Dedifferentiated amniotic fluid mesenchymal stem cell (primary cell): ENCODE measurements at regions not wholly inside any gene's neighbourhood (a gene's known extent, or its start where the extent isn't known, plus 50 kb on each side); places are given as distances from the start of the nearest gene placed in this dataset.

Experiments used
- DNase-seq: peaks from one replicate; pipeline ENCODE4 v3.0.0-alpha.2; 2016; ENCODE audit errors: extremely low spot score

DNA sequence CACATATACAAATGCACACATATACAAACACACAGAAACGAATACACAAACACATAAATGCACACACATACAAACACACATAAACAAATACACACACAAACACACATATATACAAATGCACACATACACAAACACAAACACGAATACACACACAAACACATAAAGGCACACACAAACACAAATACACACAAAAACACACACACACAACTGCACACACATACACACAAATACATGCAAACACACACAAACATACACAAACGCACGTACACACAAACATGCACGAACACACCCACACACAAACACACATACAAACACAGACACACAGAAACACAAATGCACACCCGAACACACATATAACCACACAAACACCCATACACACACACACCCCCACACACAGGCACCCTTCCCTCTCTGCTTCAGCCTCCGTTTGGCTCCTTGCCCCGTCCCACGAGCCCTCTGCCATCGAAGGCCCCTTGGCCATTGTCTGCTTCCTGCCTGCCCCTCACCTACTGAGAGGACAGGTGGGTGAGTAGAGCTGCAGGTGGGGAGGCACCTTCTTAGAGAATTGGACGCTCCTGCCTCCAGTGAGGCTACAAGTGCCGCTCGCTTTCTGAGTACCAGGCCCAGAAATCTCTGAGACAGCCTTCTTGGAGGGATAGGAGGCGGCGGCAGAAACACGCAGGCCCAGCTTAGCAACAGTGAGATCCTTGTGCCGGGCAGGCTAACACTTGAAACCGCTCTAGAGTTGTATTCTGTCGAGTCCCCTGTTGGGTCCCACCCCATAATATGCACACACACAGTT is 331.2 kb downstream of the FOXL1 start:
- DNase-seq: no peak

DNA sequence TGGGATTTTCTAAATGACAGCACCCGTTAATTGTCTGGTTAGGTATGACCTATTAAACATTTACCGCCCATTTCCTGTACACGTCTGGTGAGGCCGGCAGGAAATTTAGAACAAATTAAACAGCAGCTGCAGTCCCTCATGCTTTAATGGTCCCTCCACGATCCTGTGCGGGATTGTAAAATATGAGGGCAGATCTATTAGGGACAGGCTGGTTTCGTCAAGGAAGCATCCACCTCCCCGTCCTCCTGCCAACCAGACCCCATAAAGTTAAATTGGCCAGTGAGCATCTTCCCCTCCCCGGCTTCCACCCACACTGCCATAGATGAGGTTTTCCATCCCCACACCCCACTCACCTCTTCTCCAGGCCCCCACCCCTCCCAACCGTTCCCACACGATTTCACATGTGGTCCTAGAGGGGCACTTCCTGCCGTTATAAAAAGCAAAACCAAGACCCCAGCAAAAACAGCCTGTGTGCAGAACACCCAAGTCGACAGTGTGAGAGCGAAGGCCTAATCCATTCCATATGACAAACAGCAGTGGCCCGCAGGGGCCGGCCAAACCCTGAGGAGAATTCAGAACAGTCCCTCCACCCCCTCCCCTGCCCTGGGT is 331.9 kb downstream of the FOXL1 start:
- DNase-seq: no peak

DNA sequence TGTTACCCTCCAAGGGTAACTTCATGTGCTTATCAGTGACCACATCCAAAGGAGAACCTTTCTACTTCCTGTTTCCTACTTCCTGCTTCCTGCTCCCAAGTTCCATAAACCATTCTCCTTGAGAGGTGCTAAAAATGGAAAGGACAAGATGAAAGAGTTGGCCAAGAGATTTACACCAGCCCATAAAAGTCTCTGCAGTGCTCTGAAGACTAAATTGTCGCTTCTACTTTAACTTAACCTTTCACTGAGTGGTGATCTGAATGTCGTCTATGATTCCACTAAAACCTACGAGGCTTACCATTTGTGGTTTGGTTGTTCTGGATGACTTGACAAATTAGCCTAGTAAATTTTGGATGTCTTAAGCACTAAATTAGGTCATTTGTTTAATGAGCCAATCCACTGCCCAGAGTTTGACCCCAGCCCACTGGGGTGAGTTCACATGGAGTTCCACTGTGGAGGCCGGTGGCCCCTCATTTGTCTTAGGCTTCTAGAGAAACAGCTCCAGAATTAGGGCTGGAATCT is 333.1 kb downstream of the FOXL1 start:
- no peak for DNase-seq

GRCh38 chr16:86913886-86914285 is 335.5 kb downstream of the FOXL1 start:
- DNase-seq: no peak

GRCh38 chr16:86914876-86915717 is 336.7 kb downstream of the FOXL1 start:
- no peak for DNase-seq

- no peak for DNase-seq
Measured at GRCh38 chr16:86917471-86918365, 339.4 kb downstream of the FOXL1 start.

- no peak for DNase-seq
Measured at GRCh38 chr16:86918637-86919036, 340.3 kb downstream of the FOXL1 start.

DNA sequence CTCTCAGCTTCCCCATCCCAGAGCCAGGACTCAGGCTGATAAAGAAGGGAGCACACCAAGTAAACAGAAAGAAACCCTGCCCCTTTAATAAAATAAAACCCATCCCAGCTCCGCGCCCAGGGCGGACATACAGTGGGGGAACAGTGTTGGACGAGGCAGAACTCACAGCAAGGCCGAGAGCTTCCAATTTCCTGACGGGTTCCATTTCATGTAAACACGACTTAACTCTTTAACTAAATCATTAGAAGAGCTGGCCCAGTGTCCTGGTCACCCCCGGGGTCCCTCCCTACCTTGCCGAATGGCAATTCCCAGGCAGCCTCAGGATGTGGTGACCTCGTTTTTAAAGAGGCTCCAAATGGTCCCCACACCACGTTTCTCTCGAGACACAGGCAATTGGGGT is 340.7 kb downstream of the FOXL1 start:
- DNase-seq: no peak

DNA sequence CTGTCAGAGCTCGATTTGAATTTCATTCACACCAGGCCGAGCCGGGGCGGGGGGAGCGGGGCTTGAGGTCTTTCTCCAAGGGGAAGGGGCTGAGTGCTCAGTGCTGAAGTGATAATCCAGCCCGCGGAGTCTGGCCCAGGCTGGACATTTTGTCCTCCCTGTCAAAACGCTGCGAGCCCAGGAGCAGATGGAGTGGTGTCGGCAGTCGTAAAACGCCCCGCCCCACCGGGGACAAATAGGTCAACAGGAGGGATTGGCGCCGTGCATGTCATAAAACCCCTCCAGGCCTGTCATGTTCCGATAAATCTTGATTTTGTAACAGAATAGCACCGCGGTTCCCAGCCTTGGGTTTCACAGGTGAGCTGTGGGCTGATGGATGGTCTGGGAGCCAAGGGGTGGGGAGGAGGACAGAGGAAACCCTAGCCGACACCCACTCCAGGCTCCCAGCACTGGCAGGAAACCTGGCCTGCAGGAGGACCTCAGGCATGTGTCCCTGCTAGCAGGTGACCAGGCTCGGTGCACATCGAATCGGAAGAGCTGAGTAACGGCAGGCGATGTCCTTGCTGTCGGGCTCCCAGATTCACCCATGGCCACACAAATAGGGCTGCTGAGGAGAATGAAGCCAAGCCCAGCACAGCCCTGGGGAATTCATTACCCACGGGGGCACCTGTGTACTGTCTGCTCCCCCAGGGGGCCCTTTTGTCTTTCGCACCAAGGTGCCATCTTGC is 341.4 kb downstream of the FOXL1 start:
- no peak for DNase-seq

- DNase-seq: no peak
Measured at GRCh38 chr16:86921289-86921688, 342.9 kb downstream of the FOXL1 start.

DNA sequence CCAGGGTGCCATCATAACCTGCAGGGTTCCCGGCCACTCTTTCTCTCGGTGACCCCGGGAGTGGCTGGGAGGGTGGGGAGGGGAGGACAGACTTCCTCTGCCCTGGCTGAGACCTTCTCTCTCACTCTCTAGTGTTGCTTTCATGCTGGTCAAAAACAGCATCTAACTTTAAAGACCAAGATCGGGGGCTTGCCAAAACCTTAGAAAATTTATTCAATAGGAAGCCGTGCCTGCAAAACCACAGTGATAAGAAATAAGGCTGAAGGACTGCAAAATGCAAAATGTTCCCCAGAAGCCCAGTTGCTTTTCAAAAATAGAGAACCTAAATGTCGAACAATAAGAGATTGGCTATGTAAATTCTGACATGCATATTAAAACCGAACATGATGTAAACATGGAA is 344.0 kb downstream of the FOXL1 start:
- DNase-seq: no peak

DNA sequence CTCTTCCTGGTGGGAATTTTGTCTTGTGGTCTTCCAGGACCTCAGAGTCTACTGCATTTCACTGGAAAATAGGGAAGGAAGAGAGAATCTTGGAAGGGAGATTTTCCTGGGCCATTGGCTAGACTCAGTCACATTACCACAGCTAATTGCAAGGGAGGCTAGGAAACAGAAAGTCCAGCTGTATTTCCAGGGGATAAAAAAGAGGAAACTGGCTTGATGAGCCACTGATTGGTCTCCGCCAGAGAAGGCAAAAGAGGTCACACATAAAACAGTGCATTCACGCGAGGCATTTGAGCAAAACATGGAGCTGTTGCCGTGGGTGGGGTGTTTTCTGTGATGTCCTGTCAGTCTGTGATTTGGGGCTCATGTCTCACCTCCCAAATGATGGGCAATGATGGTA is 345.3 kb downstream of the FOXL1 start:
- DNase-seq: no peak

GRCh38 chr16:86924537-86924936 is 346.2 kb downstream of the FOXL1 start:
- peak; percentile 19 for DNase-seq

GRCh38 chr16:86925067-86925791 is 346.9 kb downstream of the FOXL1 start:
- no peak for DNase-seq

GRCh38 chr16:86926181-86927094 is 348.1 kb downstream of the FOXL1 start:
- no peak for DNase-seq

DNA sequence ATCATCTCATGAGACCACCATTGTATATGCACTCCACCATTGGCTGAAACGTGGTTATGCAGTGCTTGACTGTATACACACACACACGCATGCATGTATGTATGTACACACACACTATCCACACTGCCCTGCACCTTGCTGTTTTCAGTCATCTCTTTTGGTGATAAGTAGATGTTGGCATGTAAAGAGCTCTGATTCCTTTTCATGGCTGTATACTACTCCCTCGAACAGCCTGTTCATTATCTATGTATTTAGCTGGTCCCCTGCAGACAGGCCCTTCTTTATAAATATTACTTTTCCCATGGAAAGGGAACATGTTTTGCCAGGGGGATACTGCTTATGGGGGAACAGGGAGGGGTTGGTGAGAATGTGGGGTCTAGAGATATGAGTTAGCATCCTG is 349.4 kb downstream of the FOXL1 start:
- no peak for DNase-seq

DNA sequence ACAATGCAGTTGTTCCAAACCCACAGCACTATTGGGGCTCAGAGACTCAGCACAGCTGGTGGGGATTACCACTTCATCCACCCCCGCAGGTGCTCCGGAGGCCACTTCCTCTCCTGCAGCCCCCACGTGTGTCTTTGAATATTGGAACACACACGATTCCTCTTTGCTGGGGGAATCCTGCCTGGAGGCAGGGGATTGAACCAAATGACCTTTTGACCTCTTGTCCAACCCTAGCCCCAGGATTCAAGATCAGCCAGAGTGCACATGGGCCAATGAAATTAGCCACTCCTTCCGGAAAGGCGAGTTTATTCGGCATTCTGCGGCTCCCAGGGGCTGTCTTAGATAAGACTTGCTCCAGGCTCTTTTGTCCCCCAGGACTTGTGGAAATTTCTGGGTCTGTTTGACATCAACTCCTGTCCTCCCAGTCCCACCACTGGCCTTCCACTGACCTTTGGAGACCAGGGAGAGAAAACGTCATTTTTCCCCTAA is 350.2 kb downstream of the FOXL1 start:
- no peak for DNase-seq

GRCh38 chr16:86929057-86929871 is 350.9 kb downstream of the FOXL1 start:
- no peak for DNase-seq
